HepG2 (cell line): ENCODE measurements at regions not wholly inside any gene's neighbourhood (a gene's known extent, or its start where the extent isn't known, plus 50 kb on each side); places are given as distances from the start of the nearest gene placed in this dataset.

Source experiments
- ATAC-seq: fragments of 200-7000 bp; cut with Tn5 transposase; 3 replicates; pipeline ENCODE4 v1.9.1; 2020; ENCODE audit warnings: mild to moderate bottlenecking, moderate library complexity
- BruUV-seq: library from RNA; stranded (reverse); fragments of 400-500 nt; replicated peaks from 2 replicates; lab custom pipeline; 2021; lab: Mats Ljungman, UMichigan
- CTCF ChIA-PET: fragments of 300-600 bp; formaldehyde crosslinking; extraction: SDS; loops from one replicate; lab custom pipeline; 2021; ENCODE audit warnings: low total read pairs, inconsistent platforms, low intra/inter-chr PET ratio; lab: Yijun Ruan, JAX
- POLR2A ChIA-PET: fragments of 350-600 bp; sonication (Branson Sonifier 250); formaldehyde crosslinking; loops from one replicate; lab custom pipeline; 2020; ENCODE audit warnings: antibody characterized with exemption, inconsistent platforms; lab: Yijun Ruan, JAX
- DNase-seq: peaks from one replicate; pipeline ENCODE4 v3.0.0-alpha.2; 2015; ENCODE audit warnings: low spot score
- FAIRE-seq: peaks from 3 replicates; lab custom pipeline; 2011; peaks lifted over from hg19 to GRCh38; lab: Jason Lieb, UNC
- H2AFZ ChIP-seq: one replicate; pipeline ENCODE4 v1.6.1; 2011; ENCODE audit warnings: low read length, inconsistent platforms
- H3K27ac ChIP-seq: fragments of 300-600 bp; 3 replicates; pipeline ENCODE4 v1.8.0; 2011; ENCODE audit warnings: mixed run types, mild to moderate bottlenecking, mixed read lengths, low read length, inconsistent platforms; ENCODE audit not compliant: insufficient read depth; ENCODE audit errors: extremely low read length
- H3K27me3 ChIP-seq, 2 experiments: fragments of 200-600 bp in 1 of 2; 2 replicates in 1 of 2; 3 replicates in 1 of 2; pipeline versions ENCODE4 v1.6.0 to v1.8.0; 2011; ENCODE audit warnings: low read length in 2 of 2, mild to moderate bottlenecking in 2 of 2, moderate library complexity in 2 of 2, inconsistent platforms in 1 of 2; ENCODE audit not compliant: insufficient read depth in 2 of 2, control insufficient read depth in 1 of 2
- H3K36me3 ChIP-seq, 2 experiments: fragments of 200-600 bp in 1 of 2; replicated peaks in 1 of 2; 2 replicates in 1 of 2; 3 replicates in 1 of 2; pipeline versions ENCODE4 v1.5.1 to v1.8.0; 2011; ENCODE audit warnings: low read length in 2 of 2, inconsistent platforms in 1 of 2; ENCODE audit not compliant: insufficient read depth in 2 of 2, control insufficient read depth in 1 of 2
- H3K4me1 ChIP-seq: 2 replicates; pipeline ENCODE4 v1.5.1; 2012; ENCODE audit warnings: low read length, inconsistent platforms; ENCODE audit not compliant: insufficient read depth
- H3K4me2 ChIP-seq: 2 replicates; pipeline ENCODE4 v1.6.0; 2011; ENCODE audit warnings: low read depth, low read length, inconsistent platforms
- H3K4me3 ChIP-seq, 3 experiments: fragments of 200-600 bp in 1 of 3; sonication (generic), shearing (Covaris generic) in 1 of 3; replicated peaks in 1 of 3; 2 replicates each; pipeline ENCODE4 v1.5.1; 2011 to 2016; ENCODE audit warnings: low read length in 3 of 3, inconsistent platforms in 2 of 3, low read depth in 2 of 3, mild to moderate bottlenecking in 2 of 3, control low read depth in 1 of 3, mixed read lengths in 1 of 3; ENCODE audit not compliant: insufficient read depth in 1 of 3
- H3K79me2 ChIP-seq: one replicate; pipeline ENCODE4 v1.6.1; 2011; ENCODE audit warnings: low read length, inconsistent platforms; ENCODE audit not compliant: insufficient read depth
- H3K9ac ChIP-seq: 2 replicates; pipeline ENCODE4 v1.6.0; 2011; ENCODE audit warnings: mild to moderate bottlenecking, low read depth, low read length, inconsistent platforms; ENCODE audit not compliant: insufficient read depth
- H3K9me3 ChIP-seq: 2 replicates; pipeline ENCODE4 v1.5.1; 2012; ENCODE audit warnings: mild to moderate bottlenecking, low read length
- H4K20me1 ChIP-seq: 2 replicates; pipeline ENCODE4 v1.6.0; 2011; ENCODE audit warnings: inconsistent platforms, mild to moderate bottlenecking, low read length, moderate library complexity; ENCODE audit not compliant: insufficient read depth
- ARID5B ChIP-seq: IDR thresholded peaks from 2 replicates; pipeline ENCODE4 v1.4.0; 2020; ENCODE audit warnings: mild to moderate bottlenecking, missing genetic modification reagents
- HNRNPH1 ChIP-seq: fragments of 200-400 bp; formaldehyde crosslinking; optimal IDR thresholded peaks from 2 replicates; pipeline ENCODE3; 2017; ENCODE audit warnings: mild to moderate bottlenecking, low read depth, low read length
- MNT ChIP-seq: fragments of 450-650 bp; IDR thresholded peaks from 2 replicates; pipeline ENCODE4 v1.6.1; 2016
- NR2F1 ChIP-seq, 2 experiments: fragments of 450-650 bp in 1 of 2; formaldehyde crosslinking in 1 of 2; IDR thresholded peaks; 2 replicates each; pipeline versions ENCODE4 v1.5.0 to v1.6.1; 2016 to 2020; ENCODE audit warnings: mild to moderate bottlenecking in 1 of 2, missing compliant biosample characterization in 1 of 2, missing genetic modification reagents in 1 of 2, moderate library complexity in 1 of 2
- NR2F6 ChIP-seq, 2 experiments: IDR thresholded peaks; 2 replicates each; pipeline ENCODE4 v1.6.1; 2016; ENCODE audit warnings: antibody characterized with exemption in 1 of 2, mild to moderate bottlenecking in 1 of 2
- ONECUT2 ChIP-seq: sonication (generic); formaldehyde crosslinking; IDR thresholded peaks from 2 replicates; pipeline ENCODE4 v1.4.0; 2020; ENCODE audit warnings: missing genetic modification reagents
- PCBP1 ChIP-seq: fragments of 200-400 bp; formaldehyde crosslinking; IDR thresholded peaks from 2 replicates; pipeline ENCODE4 v1.6.1; 2017; ENCODE audit warnings: mild to moderate bottlenecking, low read depth, low read length, borderline replicate concordance
- SALL1 ChIP-seq: sonication (generic); formaldehyde crosslinking; IDR thresholded peaks from 2 replicates; pipeline ENCODE4 v1.8.0; 2022; ENCODE audit warnings: mild to moderate bottlenecking, missing genetic modification reagents
- SMARCC2 ChIP-seq: fragments of 450-650 bp; IDR thresholded peaks from 2 replicates; pipeline ENCODE4 v1.6.1; 2017; ENCODE audit warnings: antibody characterized with exemption, mild to moderate bottlenecking
- WGBS: methylation state at CpG from one replicate; pipeline ENCODE4 v1.1.6; 2017; ENCODE audit warnings: low lambda C conversion rate; 5-methylcytosine and 5-hydroxymethylcytosine counted together
- in situ Hi-C: cut with HindIII; loops from 2 replicates; pipeline ENCODE4 v1.10.0; 2017; ENCODE audit warnings: low pct_unique_long_range_greater_than_20kb; ENCODE audit not compliant: extremely low pct_ligation_motif_present
- intact Hi-C: fragments of 100-400 bp; cut with micrococcal nuclease; formaldehyde crosslinking; loops from one replicate; pipeline ENCODE4 v1.10.0; 2022; ENCODE audit not compliant: unreplicated experiment

- TF ChIP-seq ARID5B (CRISPR knock-in tag) (peak; percentile 44), HNRNPH1 (no peak), NR2F1 (CRISPR knock-in tag; IDR thresholded peaks at IDR 0.05) (peak; percentile 57 to 77; a peak in 3 of 4 replicates), PCBP1 (no peak), SALL1 (CRISPR knock-in tag) (peak; percentile 54), ONECUT2 (CRISPR knock-in tag) (peak; percentile 80), NR2F6 (IDR thresholded peaks at IDR 0.05) (peak; percentile 66), NR2F6 (CRISPR knock-in tag; IDR thresholded peaks at IDR 0.05) (peak; percentile 69)
These were observed 91.8 kb upstream of the DOCK1 start (continued) for GRCh38 chr10:126813432-126813831.

GRCh38 chr10:126833542-126833941 is 71.7 kb upstream of the DOCK1 start:
- Histone ChIP-seq H3K4me1 (no peaks in the 10 kb centered on the region), H3K9ac (no peak overlapping the region), H2AFZ (no peak overlapping the region), H3K36me3 (no peaks in the 10 kb centered on the region), H3K27me3 (0 out of 5 replicates have a peak, but pooled peaks cover 0 to 6% of the 10 kb centered on the region in 2 experiments), H3K27ac (no peak overlapping the region), H3K79me2 (no peaks in the 10 kb centered on the region), H4K20me1 (no peaks in the 10 kb centered on the region), H3K4me3 (no peak overlapping the region), H3K9me3 (no peaks in the 10 kb centered on the region), H3K4me2 (no peak overlapping the region)
- TF ChIP-seq SMARCC2 (no peak), MNT (peak; percentile 65; the same call in 1 of the 2 replicates)
- intact Hi-C loops, result no loop called here
- no peak for DNase-seq
- FAIRE-seq, result no peak
- WGBS, result 3% methylated on average over 5 of the region's 5 CpGs
- in situ Hi-C loops, result no loop called here
- POLR2A ChIA-PET, result no interaction called here
- CTCF ChIA-PET, result no interaction called here
- no TSS peak for BruUV-seq
- ATAC-seq, result no peak
